ENCODE measurements at regions not wholly inside any gene's neighbourhood (a gene's known extent, or its start where the extent isn't known, plus 50 kb on each side); places are given as distances from the start of the nearest gene placed in this dataset.

DNA sequence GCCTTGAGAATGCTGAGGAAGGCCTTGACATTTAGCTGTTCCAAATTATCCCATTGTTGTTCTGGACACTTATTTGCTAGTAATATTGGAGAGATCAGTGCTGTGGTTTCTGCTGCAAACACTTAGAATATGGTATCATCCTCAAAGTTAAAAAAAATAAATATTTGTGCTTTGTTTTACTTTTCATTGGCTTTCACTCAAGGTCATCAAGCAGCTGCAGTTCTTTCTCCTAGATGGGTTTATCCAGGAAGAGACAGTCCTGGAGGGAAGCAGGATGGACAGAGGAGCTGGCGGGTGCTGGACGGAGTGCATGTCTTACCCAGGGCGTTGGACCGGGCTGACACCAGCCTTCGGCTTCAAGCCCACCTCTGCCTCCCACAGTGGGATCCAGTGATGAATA lies 193.6 kb downstream of the MTRR start:
- TF ChIP-seq EZH2phosphoT487 (IDR thresholded peaks at IDR 0.05; ENCODE audit: low read depth) (no peak), CTCF (IDR thresholded peaks at IDR 0.05; ENCODE audit: low read depth, low read length) (no peak)
